Adrenal gland (tissue), 9 donors: ENCODE measurements at regions not wholly inside any gene's neighbourhood (a gene's known extent, or its start where the extent isn't known, plus 50 kb on each side); places are given as distances from the start of the nearest gene placed in this dataset.
"Not testable (repeated sequence)": the region's sequence is repeated elsewhere in the genome, so short reads cannot be mapped to it uniquely, and the experiment has no call there.

Experiments used
- DNase-seq, 7 donors: peaks; one replicate each; pipeline ENCODE4 v3.0.0-alpha.2; 2019 to 2020
- H3K27ac ChIP-seq, 5 donors: fragments of 200-600 bp; sonication (generic) in 4 of 5; 1 replicate in 3 of 5; 2 replicates in 2 of 5; pipeline versions ENCODE4 v1.5.1 to v1.8.0; 2016 to 2020; ENCODE audit warnings: mild to moderate bottlenecking in 1 of 5
- H3K27me3 ChIP-seq: fragments of 200-600 bp; 2 replicates; pipeline ENCODE4 v1.8.0; 2021
- H3K36me3 ChIP-seq, 2 donors: fragments of 200-600 bp; replicated peaks in 1 of 2; 1 replicate in 1 of 2; 2 replicates in 1 of 2; pipeline versions ENCODE4 v1.5.1 to v1.8.0; 2018 to 2022
- H3K4me1 ChIP-seq, 2 donors: fragments of 200-600 bp; replicated peaks in 1 of 2; 1 replicate in 1 of 2; 2 replicates in 1 of 2; pipeline versions ENCODE4 v1.5.1 to v1.8.0; 2018 to 2021
- H3K4me3 ChIP-seq, 4 donors: fragments of 200-600 bp; sonication (generic) in 3 of 4; one replicate each; pipeline ENCODE4 v1.5.1; 2016 to 2018
- H3K9me3 ChIP-seq, 3 donors: fragments of 200-600 bp; sonication (generic) in 1 of 3; replicated peaks in 1 of 3; 1 replicate in 2 of 3; 2 replicates in 1 of 3; pipeline versions ENCODE4 v1.5.1 to v1.8.0; 2016 to 2021
- POLR2A ChIP-seq, 2 donors: fragments of 450-650 bp; IDR thresholded peaks; one replicate each; pipeline ENCODE4 v1.6.1; 2017; ENCODE audit warnings: antibody characterized with exemption in 2 of 2, mild to moderate bottlenecking in 2 of 2, moderate library complexity in 1 of 2
- WGBS, 4 donors: extraction: QIAGEN DNeasy Blood & Tissue Kit in 2 of 4; methylation state at CpG; one replicate each; pipeline versions ENCODE4 v1.1.5 to v1.1.7; 2013 to 2017; 5-methylcytosine and 5-hydroxymethylcytosine counted together
- intact Hi-C, 2 donors: fragments of 100-400 bp; cut with DNase I; formaldehyde crosslinking; loops; one replicate each; pipeline versions ENCODE4 v1.14.1 to v1.15.0; 2022 to 2023
- TF ChIP-seq, protein P1 (sequence below), 6 experiments: fragments of 450-650 bp in 4 of 6; fragments of 200-600 bp in 2 of 6; sonication (generic) in 1 of 6; IDR thresholded peaks; 1 replicate in 5 of 6; 2 replicates in 1 of 6; pipeline versions ENCODE4 v1.5.1 to v1.8.0; 2016 to 2021; ENCODE audit warnings: antibody characterized with exemption in 6 of 6, mild to moderate bottlenecking in 2 of 6, moderate library complexity in 1 of 6
- donor health status: healthy with polysubstance abuse.
- donor health status: Bipolar disorder and iron deficiency.
- donor health status: DM: yes; HTN: yes; CAD: no.
- donor health status: DM: no; HTN: no; CAD: no.
- donor health status: DM: no; HTN: no; CAD: no.

DNA sequence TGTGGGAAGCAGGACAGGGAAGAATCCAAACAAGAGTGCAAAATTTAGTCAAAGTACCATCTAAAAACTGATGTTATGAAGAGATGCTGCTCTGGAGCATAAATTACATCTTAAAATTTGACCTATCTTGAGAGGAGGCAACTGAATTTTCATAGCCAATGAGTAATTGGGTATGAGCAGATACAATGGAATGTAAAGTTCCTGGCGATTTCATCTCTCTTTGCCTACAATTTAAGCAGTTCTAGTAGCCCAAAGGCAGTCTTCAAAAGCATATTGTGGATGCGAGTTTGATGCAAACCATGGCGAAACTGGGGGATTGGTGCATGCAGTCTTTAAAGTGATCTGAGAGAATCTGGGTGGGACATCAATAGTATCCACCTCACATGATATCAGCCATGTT lies 1265.9 kb downstream of the BRINP3 start:
- TF ChIP-seq, protein P1, sequence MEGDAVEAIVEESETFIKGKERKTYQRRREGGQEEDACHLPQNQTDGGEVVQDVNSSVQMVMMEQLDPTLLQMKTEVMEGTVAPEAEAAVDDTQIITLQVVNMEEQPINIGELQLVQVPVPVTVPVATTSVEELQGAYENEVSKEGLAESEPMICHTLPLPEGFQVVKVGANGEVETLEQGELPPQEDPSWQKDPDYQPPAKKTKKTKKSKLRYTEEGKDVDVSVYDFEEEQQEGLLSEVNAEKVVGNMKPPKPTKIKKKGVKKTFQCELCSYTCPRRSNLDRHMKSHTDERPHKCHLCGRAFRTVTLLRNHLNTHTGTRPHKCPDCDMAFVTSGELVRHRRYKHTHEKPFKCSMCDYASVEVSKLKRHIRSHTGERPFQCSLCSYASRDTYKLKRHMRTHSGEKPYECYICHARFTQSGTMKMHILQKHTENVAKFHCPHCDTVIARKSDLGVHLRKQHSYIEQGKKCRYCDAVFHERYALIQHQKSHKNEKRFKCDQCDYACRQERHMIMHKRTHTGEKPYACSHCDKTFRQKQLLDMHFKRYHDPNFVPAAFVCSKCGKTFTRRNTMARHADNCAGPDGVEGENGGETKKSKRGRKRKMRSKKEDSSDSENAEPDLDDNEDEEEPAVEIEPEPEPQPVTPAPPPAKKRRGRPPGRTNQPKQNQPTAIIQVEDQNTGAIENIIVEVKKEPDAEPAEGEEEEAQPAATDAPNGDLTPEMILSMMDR (IDR thresholded peaks at IDR 0.05): no peak
- no peak for TF ChIP-seq POLR2A (IDR thresholded peaks at IDR 0.05)
- H3K27ac ChIP-seq: no peak overlapping the region
- peaks cover 0 to 6% (median 0%) of the 10 kb centered on the region in 3 donors for H3K9me3 ChIP-seq
- 60 to 84% (median 74%) methylated on average over 3 of the region's 3 CpGs for WGBS, 4 donors
- no peak for DNase-seq
- no peaks in the 10 kb centered on the region for H3K36me3 ChIP-seq
- H3K27me3 ChIP-seq: no peaks in the 10 kb centered on the region
- no peaks in the 10 kb centered on the region for H3K4me1 ChIP-seq
- intact Hi-C loops: no loop called here
- H3K4me3 ChIP-seq: no peak overlapping the region

DNA sequence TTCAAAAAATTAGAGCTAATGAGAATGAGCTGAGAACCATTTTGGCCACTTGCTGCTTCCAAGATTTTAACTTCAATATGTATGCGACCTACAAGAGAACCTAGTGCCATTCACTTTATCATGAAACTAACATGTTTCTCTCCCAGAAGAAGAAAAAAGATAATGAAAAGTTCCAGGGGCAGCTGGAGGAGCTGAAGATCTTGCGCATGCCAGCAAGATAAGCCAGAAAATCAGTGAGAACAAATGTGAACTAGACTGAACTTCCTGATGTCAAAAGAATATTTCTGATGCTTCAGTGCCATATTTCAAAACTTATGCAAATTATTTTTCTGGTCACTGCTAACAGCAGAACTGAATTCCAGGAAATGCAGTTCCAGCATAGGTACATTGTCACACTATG lies 1265.1 kb downstream of the BRINP3 start:
- Histone ChIP-seq H3K9me3 (no peaks in the 10 kb centered on the region), H3K4me3 (no peak overlapping the region), H3K4me1 (no peaks in the 10 kb centered on the region), H3K36me3 (no peaks in the 10 kb centered on the region), H3K27ac (no peak overlapping the region), H3K27me3 (no peaks in the 10 kb centered on the region)
- TF ChIP-seq, protein P1 (IDR thresholded peaks at IDR 0.05): no peak
- TF ChIP-seq POLR2A (IDR thresholded peaks at IDR 0.05): no peak
- DNase-seq: no peak
- WGBS, 4 donors: 58 to 79% (median 60%) methylated on average over 2 of the region's 2 CpGs
- intact Hi-C loops: no loop called here

DNA sequence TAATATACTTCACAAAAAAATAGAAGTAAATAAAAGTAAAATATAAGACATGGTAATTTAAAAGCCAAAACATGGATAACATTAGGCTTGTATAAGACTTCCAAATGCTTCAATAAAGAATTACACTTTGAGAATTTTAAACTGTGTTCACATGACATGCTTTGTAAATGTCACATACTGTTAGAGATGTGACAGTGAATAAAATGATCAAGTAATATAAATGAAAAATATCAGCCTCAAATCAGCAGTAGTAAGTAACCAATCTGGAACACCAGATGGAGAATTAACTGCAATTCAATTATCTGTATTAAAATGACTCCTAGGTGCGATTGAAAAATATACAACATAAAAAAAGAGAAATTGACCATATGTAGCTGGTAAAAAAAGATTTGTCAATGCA lies 1260.8 kb downstream of the BRINP3 start:
- Histone ChIP-seq H3K4me1 (no peaks in the 10 kb centered on the region), H3K27me3 (no peaks in the 10 kb centered on the region), H3K27ac (no peak overlapping the region), H3K4me3 (no peak overlapping the region), H3K9me3 (no peaks in the 10 kb centered on the region), H3K36me3 (no peaks in the 10 kb centered on the region)
- DNase-seq: no peak
- TF ChIP-seq POLR2A (IDR thresholded peaks at IDR 0.05): no peak
- 63 to 79% (median 74%) methylated on average over 1 of the region's 1 CpG for WGBS, 4 donors
- intact Hi-C loops: no loop called here

DNA sequence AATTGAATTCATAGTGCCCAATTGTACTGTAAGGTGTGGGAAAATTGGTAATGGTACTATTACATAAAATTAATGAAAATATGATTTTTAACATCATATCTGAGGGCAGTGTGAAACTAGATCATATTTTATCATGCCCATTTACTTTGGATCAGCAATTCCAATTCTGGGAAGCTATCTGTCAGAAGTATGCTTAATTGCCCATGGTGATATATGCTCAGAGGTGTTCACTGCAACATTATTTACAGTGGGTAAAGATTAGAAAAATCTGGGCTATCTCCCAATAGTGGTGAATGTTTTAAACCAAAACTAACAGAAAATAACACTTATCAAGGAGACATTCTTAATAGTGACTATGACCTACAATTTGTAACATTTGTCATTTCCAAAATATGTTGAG lies 1260.0 kb downstream of the BRINP3 start:
- H3K4me1 ChIP-seq: no peaks in the 10 kb centered on the region
- no peak for DNase-seq
- TF ChIP-seq POLR2A (IDR thresholded peaks at IDR 0.05): no peak
- TF ChIP-seq, protein P1 (IDR thresholded peaks at IDR 0.05): no peak
- H3K36me3 ChIP-seq: no peaks in the 10 kb centered on the region
- H3K4me3 ChIP-seq: no peak overlapping the region
- no peak overlapping the region for H3K27ac ChIP-seq
- intact Hi-C loops: no loop called here
- no peaks in the 10 kb centered on the region for H3K9me3 ChIP-seq
- H3K27me3 ChIP-seq: no peaks in the 10 kb centered on the region

DNA sequence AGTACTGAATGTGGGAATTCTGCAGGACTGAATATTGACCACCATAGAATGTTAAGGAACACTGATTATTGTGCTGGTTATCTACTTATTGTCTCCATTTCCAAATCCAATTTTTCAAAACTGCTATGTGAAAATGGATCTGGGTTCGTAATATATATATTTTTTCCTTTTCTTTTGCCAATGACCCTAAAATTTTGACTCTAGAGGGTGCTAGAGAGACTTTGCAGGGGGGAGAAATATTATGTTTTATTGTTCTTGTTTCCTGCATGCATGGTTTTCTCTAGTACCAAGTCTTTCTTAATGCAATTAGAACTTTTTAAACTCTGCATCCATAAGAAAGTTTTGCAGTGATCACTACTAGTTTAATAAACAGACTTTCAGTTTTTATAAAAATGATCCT lies 1256.9 kb downstream of the BRINP3 start:
- no peaks in the 10 kb centered on the region for H3K27me3 ChIP-seq
- intact Hi-C loops: no loop called here
- no peak overlapping the region for H3K27ac ChIP-seq
- TF ChIP-seq, protein P1 (IDR thresholded peaks at IDR 0.05): no peak
- no peak for TF ChIP-seq POLR2A (IDR thresholded peaks at IDR 0.05)
- H3K4me3 ChIP-seq: no peak overlapping the region
- 55 to 79% (median 58%) methylated on average over 1 of the region's 1 CpG for WGBS, 4 donors
- no peaks in the 10 kb centered on the region for H3K9me3 ChIP-seq
- no peaks in the 10 kb centered on the region for H3K36me3 ChIP-seq
- H3K4me1 ChIP-seq: no peaks in the 10 kb centered on the region
- no peak for DNase-seq

DNA sequence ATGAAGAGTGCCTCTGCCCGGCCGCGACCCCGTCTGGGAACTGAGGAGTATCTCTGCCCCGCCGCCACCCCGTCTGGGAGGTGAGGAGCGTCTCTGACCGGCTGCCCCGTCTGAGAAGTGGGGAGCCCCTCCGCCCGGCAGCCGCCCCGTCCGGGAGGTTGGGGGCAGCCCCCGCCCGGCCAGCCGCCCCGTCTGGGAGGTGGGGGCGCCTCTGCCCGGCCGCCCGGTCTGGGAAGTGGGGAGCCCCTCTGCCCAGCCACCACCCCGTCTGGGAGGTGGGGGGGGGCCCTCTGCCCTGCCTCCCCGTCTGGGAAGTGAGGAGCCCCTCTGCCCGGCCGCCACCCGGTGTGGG lies 1251.9 kb downstream of the BRINP3 start:
- H3K27ac ChIP-seq, H3K27me3 ChIP-seq, H3K36me3 ChIP-seq, intact Hi-C loops, H3K4me1 ChIP-seq, DNase-seq, H3K9me3 ChIP-seq, H3K4me3 ChIP-seq: not testable (repeated sequence)
- 97 to 99% methylated on average over 23 to 28 of the region's 28 CpGs; no CpG with 5 or more reads in 2 of the 4 donors for WGBS, 4 donors
